B cell (primary cell): ENCODE measurements at regions not wholly inside any gene's neighbourhood (a gene's known extent, or its start where the extent isn't known, plus 50 kb on each side); places are given as distances from the start of the nearest gene placed in this dataset.

ENCODE experiments used
- CTCF ChIP-seq: fragments of 200-600 bp; IDR thresholded peaks from one replicate; pipeline ENCODE4 v1.8.0; 2022; ENCODE audit warnings: antibody characterized with exemption, mild to moderate bottlenecking
- EZH2 ChIP-seq: IDR thresholded peaks from 2 replicates; pipeline ENCODE4 v1.6.1; 2012; ENCODE audit warnings: borderline replicate concordance, low read depth, mild to moderate bottlenecking, moderate library complexity, low read length; ENCODE audit not compliant: insufficient read depth, poor library complexity, severe bottlenecking

DNA sequence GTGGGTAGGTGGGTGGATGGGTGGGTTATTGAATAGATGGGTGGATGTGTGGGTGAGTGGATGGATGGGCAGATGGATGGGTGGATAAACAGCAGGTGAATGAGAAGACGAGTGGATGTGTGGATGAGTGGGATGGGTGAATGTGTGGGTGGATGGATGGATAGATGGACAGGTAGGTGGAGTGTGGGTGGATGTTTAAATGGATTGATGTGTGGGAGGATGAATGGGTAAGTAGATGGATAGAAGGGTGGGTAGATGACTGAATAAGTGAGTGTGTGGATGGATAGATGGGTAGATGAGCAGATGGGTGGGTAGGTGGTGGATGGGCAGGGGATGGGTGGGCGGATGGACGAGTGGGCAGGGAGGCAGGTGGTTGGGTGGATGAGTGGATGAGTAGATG is 397.6 kb upstream of the IRX4 start:
- TF ChIP-seq CTCF = no peak
- TF ChIP-seq EZH2 = no peak
